ENCODE measurements at regions not wholly inside any gene's neighbourhood (a gene's known extent, or its start where the extent isn't known, plus 50 kb on each side); places are given as distances from the start of the nearest gene placed in this dataset.
"Not testable (repeated sequence)": the region's sequence is repeated elsewhere in the genome, so short reads cannot be mapped to it uniquely, and the experiment has no call there.

DNA sequence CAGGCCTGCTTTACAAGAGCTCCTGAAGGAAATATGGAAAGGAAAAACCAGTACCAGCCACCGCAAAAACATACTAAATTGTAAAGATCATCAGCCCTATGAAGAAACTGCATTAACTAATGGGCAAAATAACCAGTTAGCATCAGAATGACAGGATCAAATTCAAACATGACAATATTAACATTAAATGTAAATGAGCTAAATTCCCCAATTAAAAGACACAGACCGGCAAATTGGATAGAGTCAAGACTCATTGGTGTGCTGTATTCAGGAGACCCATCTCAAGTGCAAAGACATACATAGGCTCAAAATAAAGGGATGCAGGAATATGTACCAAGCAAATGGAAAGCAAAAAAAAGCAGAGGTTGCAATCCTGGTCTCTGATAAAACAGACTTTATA is 408.7 kb upstream of the RAB6C start:
- DNase-seq = not testable (repeated sequence)

DNA sequence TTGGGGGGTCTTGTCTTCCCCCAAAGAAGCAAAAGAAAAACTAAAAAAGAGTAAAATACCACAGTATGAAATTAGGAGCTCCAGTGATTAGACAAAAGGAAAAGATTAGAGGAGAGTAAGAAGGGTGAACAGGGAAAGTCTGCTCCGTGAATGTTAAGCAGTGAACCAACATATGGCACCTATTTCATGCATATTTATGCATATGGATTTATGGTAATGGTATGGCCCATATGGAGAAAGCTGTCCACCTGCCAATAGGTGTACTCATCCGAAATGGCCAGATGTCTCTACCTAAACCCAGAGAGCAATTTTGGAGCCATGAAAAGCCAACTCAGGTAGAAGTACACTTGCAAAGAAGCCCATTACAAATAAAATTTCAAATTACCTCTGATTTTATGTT is 404.0 kb upstream of the RAB6C start:
- DNase-seq = no peak

DNA sequence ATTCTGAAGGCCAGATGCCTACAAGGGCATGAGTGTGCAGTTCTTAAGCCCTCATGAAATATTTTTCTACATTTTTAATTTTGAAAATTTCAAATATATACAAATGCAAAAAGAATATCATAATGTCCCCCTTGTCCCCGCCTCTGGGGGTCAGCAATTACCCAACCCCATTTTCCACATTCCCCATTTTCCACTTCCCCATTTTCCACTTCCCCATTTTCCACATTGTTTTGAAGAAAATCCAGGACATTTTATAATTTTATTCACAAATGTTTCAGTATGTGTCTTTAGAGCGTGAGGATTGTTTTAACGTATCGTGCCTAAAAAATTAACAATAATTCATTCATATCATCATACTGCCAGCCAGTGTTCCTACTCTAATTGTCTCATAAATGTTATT is 403.6 kb upstream of the RAB6C start:
- DNase-seq = no peak

DNA sequence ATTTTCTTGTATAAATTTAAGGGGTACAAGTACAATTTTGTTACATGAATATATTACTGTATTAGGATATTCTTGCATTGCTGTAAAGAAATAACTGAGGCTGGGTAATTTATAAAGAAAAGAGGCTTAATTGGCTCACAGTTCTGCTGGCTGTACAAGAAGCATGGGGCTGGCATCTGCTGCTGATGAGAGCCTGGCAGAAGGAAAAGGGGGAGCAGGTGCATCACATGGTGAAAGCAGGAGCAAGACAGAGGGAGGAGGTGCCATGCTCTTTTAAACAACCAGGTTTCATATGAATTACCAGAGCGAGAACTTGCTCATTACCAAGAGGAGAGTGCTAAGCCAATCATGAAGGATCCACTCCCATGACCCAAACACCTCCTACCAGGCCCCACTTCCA is 399.5 kb upstream of the RAB6C start:
- no peak for DNase-seq

DNA sequence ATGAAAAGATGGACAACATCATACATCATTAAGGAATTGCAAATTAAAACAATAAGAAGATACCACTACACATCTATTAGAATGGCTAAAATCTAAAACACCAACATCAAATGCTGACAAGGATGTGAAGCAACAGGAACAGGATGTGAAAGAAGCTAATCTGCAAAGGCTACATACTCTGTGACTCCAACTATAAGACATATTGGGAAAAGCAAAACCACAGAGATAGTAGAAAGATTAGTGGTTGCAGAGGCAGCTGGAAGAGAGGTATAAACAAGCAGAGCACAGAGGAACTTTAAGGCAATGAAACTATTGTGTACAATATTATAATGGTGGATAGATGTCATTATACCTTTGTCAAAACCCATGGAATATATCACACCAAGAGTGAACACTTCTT is 393.7 kb upstream of the RAB6C start:
- no peak for DNase-seq

DNA sequence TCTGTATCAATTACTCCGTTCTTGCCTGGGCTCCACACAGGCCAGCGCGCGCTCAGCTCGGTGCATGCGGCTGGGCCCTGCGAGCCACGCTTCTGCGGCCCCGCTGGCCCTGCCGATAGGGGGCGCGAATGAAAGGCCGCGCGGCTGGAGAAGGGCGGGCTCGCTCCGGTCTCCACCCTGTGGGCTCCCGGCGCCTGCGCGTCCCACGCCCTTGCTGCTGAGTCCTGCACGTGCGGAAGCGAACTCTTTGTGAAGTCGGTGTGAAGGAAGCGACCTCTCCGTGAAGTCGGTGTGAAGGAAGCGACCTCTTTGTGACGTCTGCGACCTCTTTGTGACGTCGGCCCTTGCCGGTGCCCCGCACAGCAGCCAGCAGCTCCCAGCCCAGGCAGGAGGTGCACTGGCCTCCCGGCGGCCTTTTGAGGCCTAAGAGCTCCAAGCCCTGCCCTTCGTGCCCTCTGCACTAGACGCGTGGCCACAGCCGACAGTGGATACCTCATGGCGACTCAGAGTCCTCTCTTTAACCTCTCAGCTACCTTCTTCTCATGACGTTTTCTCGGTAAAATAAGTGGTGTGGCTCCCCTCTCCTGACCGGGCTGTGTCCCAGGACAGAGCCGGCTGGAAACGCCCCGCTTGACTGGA is 391.9 kb upstream of the RAB6C start:
- DNase-seq = no peak

DNA sequence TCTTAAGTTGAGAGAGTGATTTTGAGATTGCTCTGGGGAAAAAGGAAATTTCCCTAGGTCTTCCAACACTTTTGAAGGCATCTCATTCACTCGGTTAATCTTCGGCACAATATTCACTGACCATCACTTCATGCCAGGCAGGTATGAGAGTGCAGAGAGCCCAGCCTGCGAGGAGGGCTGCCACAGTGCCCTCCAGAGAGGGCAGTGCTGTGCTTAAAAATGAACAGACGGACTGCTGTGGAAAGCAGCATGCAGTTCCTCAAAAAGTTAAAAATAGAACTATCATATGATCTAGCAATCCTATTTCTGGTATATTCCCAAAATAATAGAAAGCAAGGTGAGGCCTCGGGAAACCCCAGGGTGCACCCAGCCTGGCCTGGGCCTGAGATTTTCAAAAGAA is 374.9 kb upstream of the RAB6C start:
- no peak for DNase-seq

DNA sequence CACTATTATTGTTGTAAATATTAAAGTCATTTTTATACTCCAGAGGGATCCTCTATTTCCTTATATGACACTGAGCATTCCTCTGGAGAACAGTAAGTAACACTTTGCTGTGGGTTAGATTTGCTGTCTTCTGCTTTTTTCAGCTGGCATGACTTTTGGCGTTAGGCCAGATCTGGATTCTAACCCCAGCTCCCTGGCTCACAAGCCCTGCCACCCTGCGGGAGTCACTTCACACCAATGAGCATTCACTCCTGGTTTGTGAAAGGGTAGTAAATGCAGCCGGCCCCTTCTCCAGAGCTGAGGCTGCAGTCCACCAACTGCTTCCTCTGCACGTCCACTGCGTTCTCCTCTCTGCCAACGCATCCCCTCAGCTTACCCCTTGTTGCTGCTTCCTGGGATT is 373.8 kb upstream of the RAB6C start:
- no peak for DNase-seq

DNA sequence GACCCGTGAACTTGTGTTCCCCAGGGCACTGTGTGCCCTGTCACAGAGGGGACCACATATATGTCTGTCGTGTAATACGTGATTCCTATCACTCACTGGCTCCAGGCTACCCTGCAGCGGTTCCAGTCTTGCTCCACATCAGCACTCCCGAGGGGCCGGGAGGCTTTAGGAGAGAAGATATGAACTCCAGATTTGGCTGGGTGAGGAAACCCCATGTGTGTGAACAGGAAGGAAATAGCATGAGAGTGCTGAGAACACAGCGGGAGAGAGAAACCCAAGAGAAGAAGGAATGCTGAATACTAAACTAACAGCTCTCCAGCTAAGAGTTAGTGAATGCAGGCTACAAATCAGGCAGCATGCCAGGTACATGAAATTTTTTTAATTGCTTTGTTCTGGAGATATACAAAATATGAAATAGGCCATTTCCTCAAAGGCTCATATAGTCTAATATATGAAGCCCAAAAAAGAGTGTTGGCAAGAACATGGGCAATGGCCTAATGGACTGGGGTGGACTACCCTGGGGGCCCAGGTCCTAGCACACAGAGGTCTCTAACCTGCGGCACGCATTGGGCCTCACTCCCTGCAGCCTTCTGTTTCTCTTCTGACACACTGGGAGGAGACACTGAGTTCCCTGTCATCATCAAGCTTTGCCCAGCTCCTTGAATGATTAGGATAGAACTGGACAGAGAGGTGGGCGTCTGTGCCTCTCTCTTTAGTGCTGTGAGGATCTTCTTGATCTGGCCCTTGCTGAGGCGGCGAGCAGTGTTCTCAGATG is 372.8 kb upstream of the RAB6C start:
- no peak for DNase-seq

DNA sequence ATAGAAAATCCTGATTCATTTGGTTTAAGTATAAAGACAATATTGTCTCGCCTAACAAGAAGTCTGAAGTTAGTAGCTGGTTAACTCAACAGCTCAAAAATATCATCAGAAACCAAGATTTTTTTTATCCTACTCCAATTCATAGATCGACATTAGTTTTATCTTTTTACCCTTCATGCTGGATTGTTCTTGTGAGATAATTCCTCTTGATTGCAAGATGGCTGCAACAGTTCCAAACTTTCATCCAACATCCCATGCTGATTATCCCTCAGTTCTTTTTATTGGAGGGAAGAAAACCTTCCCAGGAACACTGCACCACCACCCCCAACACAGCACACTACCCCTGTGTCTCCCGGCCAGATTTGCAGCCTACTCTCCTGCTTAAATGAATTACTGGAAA is 370.2 kb upstream of the RAB6C start:
- DNase-seq = no peak

DNA sequence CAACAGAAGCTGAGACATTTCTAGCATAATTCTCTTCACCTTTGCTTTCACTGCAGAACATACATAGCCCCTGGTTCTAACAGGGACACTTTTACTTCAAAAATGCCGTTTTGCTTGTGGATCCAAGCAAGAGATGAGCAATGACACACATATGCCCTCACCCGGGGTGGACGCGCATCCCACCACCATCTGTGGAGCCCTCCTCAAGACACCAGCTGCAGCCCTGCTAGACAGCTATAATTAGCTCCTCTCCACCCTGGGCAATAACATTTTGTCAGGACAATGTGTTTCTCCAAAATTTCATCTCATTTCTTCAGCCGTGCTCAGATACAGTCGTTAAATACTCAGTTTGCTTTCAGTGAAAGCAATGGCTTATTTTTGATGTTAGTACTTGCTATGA is 368.7 kb upstream of the RAB6C start:
- DNase-seq = no peak

DNA sequence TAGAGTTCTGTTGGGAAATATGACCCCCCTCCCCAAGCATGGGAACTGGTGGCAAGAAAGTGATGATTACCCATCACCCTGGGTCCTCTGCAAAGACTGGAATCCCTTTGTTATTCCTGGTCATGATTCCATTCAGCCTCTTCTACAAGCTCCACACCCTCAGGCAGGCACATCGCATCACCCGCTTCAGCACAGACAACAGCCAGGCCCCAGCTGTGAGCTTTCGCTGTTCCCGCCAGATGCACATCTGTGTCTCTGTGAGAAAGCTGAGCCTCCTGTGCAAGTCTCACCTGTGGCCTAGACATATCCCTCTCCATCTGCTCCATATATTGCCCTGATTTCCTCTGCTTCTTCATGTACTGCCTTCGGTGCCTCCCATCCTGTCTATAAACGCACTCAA is 368.0 kb upstream of the RAB6C start:
- DNase-seq = no peak

DNA sequence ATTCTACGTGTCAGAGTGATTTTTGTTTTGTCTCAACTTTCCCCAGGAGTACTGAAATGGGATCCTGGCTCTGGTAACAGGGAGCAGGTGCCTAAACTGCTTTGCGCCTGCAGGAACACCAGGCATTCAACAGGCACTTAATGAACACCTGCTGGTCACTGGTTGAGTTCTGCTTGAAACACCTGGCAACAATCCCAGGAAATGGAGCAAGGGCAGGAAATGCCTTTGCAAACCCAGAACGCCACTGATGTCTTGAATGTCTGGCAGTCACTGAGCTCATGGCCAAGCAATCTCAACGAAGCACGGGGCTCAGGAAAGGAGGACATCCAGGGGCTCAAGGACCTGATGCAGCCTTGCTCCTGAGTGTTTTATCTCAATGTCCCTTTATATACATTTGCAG is 360.0 kb upstream of the RAB6C start:
- DNase-seq = no peak

DNA sequence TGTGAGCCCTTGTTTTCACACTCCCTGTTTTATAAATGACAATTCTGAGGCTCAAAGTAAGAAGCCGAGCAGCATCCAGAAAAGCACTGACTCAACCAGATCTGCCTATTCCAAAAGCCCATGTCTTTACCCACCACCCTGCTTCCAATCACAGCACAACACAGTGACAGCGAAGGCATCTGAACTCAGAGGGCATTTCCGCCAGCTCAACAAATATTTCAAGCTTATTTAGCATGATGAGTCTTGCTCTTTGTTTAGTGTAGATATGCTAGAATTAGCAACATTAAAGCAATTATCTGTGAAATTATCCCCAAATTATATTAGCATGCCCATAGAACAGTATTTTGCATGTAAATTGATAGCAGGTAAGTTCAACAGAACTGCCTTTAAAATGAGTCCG is 359.1 kb upstream of the RAB6C start:
- DNase-seq = no peak

DNA sequence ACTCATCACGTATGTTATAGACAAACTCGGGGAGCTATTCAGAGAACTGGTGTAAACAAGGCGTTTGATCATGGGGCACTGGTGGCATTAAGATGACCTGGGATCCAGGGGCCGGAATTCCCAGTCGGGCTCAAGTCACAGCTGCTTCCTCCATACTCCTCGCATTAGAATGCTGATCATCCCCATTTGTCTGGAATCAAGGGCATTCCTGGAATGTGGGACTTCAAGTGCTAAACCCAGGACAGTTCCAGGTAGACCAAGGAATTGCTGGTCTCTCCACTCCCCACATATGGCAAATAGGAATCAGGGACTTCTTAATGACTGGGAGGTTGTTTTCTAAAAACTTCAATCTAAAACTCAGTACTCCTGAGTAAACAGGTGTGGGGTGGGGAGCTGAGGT is 355.7 kb upstream of the RAB6C start:
- no peak for DNase-seq

DNA sequence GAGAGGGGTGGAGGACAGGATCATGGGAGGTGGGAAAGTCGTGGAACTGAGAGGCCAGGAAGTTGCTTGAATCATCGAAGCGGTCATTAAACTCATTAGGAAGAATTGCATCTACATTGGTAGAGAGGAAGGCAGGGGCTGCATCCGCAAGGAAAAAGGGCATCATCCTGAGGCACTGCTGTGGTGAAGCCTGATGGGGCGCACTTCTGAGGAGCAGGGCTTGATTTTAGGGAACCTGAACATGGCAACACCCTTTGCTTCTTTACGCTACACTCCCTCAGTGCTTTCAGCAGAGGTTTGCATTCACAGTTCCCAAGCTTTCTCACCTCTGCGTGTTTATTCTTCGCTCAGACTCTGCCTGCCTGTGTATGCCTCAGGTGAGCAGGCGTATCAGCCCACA is 352.0 kb upstream of the RAB6C start:
- DNase-seq = no peak

DNA sequence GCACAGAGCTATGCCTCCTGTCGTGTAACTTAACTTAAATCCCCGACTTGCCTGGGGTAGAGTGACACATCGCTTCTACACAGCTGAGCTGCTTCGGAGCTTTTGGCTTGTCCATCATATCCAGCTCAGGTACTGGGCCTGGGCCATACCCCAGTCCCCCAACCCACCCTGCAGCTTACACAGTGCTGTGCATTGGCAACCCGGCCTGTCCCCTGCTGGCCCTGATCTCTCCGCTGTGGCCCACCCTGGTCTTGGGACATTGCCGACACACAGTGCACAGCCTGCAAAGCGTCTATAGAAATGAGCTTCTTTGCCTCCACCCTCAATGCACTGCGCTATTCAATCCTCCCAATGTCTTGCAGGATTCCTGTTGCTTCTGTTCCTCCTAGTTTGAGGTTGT is 342.8 kb upstream of the RAB6C start:
- DNase-seq = no peak

DNA sequence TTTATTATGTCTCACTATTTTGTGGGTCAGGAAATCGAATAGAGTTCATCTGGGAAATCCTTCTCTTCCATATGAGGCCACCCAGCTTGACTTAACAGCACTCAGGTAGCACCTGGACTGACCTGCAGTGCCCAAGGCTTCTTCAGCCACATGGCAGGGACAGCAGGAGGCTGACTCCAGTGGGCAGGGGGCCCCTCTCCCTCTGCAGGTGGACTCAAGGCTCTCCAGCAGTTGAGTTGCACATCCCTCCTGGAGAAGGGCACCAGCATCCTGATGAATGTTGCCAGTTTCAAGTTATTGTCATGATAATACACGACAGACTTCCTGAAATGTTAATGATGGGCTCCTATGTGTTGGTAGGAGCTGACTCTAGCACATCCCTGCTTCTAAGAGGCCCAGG is 338.1 kb upstream of the RAB6C start:
- DNase-seq = no peak

DNA sequence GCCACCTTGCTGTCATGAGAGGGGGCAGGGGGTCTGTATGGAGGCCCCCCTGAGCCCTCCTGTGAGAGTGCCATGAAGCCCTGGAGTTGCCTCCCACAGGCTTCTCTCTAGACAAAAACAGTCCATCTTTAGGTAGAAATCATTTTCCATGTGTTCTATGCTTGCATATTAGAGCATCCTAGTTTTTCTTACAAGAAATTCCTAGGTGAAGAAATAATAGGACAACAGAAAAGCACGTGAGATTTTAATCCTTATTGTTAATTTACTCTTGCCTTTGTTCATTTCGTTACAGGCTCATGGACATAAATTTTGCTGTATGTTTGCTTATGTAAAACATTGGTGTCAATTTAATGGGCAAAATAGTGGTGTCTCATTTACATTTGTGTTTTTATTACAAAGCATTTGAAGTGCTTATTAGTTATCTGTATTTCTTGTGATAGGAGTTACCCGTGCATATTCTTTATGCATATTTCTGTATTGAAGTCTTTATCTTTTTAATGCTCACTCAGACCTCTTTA is 336.9 kb upstream of the RAB6C start:
- DNase-seq = no peak

DNA sequence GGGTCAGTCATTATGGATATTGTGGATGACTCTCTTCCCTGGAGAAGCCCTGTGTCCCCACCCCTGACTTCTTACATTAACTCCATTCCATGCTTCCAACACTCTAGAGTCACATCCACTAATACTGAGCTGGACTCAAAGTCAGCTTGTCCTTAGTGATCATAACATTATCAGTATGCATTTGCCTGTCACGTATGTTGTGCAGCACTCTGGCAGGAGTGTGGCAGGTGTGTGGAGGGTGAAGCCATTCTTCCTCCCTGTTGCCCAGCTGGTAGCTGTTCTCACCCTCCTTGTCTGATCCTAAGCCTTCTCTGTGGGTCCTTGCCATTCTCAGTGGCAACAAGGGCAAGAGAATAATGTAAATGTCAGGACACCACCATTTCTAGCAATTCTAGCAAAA is 334.1 kb upstream of the RAB6C start:
- DNase-seq = no peak

DNA sequence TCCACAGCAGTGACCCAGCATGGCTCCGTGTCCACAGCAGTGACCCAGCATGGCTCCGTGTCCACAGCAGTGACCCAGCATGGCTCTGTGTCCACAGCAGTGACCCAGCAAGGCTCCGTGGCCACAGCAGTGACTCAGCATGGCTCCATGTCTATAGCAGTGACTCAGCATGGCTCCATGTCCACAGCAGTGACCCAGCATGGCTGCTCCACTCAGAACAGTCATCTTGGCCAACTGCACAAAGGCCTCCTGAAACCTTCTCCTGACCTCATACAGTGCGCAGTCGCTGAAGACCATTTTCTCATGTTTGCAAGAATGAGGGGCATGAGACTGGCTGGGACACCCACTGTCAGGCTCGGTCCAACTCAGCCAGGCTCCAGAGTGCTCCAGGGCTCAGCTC is 333.4 kb upstream of the RAB6C start:
- no peak for DNase-seq

DNA sequence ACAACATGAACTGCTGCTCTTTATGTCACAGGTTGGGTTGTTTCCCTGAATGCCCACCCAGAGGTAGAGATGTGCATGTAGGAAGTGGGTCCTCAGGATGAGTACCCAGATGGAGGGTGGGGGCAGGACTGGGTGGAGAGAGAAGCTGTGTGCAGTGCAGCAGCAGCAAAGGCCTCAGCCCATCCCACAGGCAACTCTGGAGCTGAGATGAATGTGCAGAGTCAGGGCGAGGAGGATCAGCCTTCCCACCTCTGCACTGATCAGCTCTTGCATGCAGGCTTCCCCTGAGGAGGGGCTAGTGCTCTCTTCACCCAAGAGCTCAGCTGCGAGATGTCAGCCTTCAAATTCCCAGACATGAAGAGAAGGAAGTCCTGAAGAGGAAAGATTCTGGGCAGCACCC is 326.2 kb upstream of the RAB6C start:
- no peak for DNase-seq

DNA sequence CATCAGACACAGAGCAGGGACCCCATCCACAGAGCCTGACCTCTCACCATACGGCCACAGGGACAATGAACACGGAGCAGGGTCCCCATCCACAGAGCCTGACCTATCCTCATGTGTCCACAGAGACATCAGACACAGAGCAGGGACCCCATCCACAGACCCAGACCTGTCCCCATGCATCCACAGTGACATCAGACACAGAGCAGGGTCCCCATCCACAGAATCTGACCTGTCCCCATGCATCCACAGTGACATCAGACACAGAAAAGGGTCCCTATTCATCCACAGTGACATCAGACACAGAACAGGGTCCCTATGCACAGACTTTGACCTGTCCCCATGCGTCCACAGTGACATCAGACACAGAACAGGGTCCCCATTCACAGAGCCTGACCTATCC is 325.1 kb upstream of the RAB6C start:
- no peak for DNase-seq

DNA sequence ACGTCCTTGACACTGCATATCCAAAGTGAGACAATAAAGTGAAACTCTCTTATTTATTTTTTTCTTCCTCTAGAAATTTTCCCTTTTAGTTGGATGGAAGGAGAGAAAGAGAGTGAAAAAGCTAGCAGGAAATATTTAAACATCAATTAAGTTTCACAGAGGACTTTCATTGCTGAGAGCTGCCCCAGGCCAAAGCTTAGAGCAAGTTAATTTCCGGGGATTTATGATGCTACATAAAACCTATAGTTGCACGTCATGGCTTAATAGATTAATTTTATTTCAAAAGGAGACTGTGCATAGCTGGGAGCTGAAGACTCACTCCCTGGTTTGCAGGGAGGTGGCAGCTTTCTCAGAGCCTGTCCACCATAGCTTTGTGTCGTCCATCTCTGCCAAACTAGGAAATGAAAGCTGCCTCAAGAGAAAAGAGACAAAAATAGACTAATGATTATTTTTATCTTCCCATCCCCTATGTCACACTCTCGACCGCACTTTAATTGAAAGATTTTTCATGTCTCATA is 323.3 kb upstream of the RAB6C start:
- no peak for DNase-seq

DNA sequence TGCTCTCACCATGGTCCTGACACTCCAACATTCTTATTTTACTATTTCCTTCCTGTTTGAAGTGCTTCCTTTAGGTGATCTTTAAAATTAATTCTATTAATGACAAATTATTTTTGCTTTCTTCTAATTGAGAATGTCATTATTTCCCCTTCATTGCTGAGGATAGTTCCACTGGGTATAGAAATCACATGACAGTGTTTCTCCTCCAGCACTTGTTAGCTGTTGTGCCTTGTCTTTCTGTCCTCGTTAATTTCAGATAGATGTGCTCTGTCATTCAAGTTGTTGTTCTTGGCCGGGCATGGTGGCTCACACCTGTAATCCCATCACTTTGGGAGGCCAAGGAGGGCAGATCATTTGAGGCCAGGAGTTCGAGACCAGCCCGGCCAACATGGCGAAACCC is 321.0 kb upstream of the RAB6C start:
- no peak for DNase-seq
